Uterus (tissue), 3 donors: ENCODE measurements at regions not wholly inside any gene's neighbourhood (a gene's known extent, or its start where the extent isn't known, plus 50 kb on each side); places are given as distances from the start of the nearest gene placed in this dataset.
"Not testable (repeated sequence)": the region's sequence is repeated elsewhere in the genome, so short reads cannot be mapped to it uniquely, and the experiment has no call there.

Experiments
- DNase-seq, 2 donors: peaks; one replicate each; pipeline ENCODE4 v3.0.0-alpha.2; 2019 to 2020
- H3K27ac ChIP-seq, 2 donors: fragments of 200-600 bp; sonication (generic); 1 replicate in 1 of 2; 2 replicates in 1 of 2; pipeline ENCODE4 v1.5.1; 2016 to 2018
- H3K27me3 ChIP-seq, 2 donors: fragments of 200-600 bp; sonication (generic); one replicate each; pipeline ENCODE4 v1.5.1; 2018 to 2019; ENCODE audit warnings: control low read depth in 1 of 2
- H3K36me3 ChIP-seq, 2 donors: fragments of 200-600 bp; sonication (generic); one replicate each; pipeline ENCODE4 v1.5.1; 2019; ENCODE audit warnings: control low read depth in 1 of 2
- H3K4me1 ChIP-seq, 2 donors: fragments of 200-600 bp; sonication (generic); one replicate each; pipeline ENCODE4 v1.5.1; 2018 to 2019; ENCODE audit warnings: control low read depth in 1 of 2
- H3K4me3 ChIP-seq, 2 donors: fragments of 200-600 bp; sonication (generic); 1 replicate in 1 of 2; 2 replicates in 1 of 2; pipeline ENCODE4 v1.5.1; 2018 to 2019; ENCODE audit warnings: mild to moderate bottlenecking in 1 of 2
- H3K9me3 ChIP-seq, 2 donors: fragments of 200-600 bp; sonication (generic); one replicate each; pipeline ENCODE4 v1.5.1; 2019; ENCODE audit warnings: control low read depth in 1 of 2
- CTCF ChIP-seq, 4 experiments: fragments of 200-600 bp in 2 of 4; fragments of 450-650 bp in 2 of 4; sonication (generic) in 2 of 4; IDR thresholded peaks; one replicate each; pipeline ENCODE4 v1.5.1; 2016 to 2019; ENCODE audit warnings: antibody characterized with exemption in 4 of 4, mild to moderate bottlenecking in 2 of 4, moderate library complexity in 1 of 4
- POLR2A ChIP-seq, 2 donors: fragments of 450-650 bp; IDR thresholded peaks; one replicate each; pipeline ENCODE4 v1.6.1; 2016; ENCODE audit warnings: antibody characterized with exemption in 2 of 2, mild to moderate bottlenecking in 1 of 2, moderate library complexity in 1 of 2
- intact Hi-C: fragments of 100-400 bp; cut with DNase I; formaldehyde crosslinking; loops from one replicate; pipeline ENCODE4 v1.15.1; 2023; ENCODE audit warnings: low total_unique reads
- donor health status: DM: yes; HTN: yes; CAD: no.

- no peak for DNase-seq
- Histone ChIP-seq H3K4me1 (no peaks in the 10 kb centered on the region), H3K4me3 (no peak overlapping the region), H3K27me3 (no peaks in the 10 kb centered on the region), H3K9me3 (no peaks in the 10 kb centered on the region), H3K36me3 (no peaks in the 10 kb centered on the region), H3K27ac (peak overlapping the region; percentile 73 to 75)
- TF ChIP-seq CTCF (IDR thresholded peaks at IDR 0.05) (no peak), POLR2A (IDR thresholded peaks at IDR 0.05) (no peak)
- intact Hi-C loops: no loop called here
Observed at GRCh38 chr15:67947254-67948039, 106.7 kb upstream of the PIAS1 start.

- DNase-seq: no peak
- no peaks in the 10 kb centered on the region for H3K9me3 ChIP-seq
- no peaks in the 10 kb centered on the region for H3K36me3 ChIP-seq
- intact Hi-C loops: no loop called here
- no peak overlapping the region for H3K4me3 ChIP-seq
- no peak for TF ChIP-seq POLR2A (IDR thresholded peaks at IDR 0.05)
- TF ChIP-seq CTCF (IDR thresholded peaks at IDR 0.05): no peak
- H3K27ac ChIP-seq: peak overlapping the region; percentile 73 to 75
- no peaks in the 10 kb centered on the region for H3K4me1 ChIP-seq
- H3K27me3 ChIP-seq: no peaks in the 10 kb centered on the region
Observed at GRCh38 chr15:67948215-67948614, 105.9 kb upstream of the PIAS1 start.

GRCh38 chr15:67951187-67951586 lies 102.9 kb upstream of the PIAS1 start:
- H3K27ac ChIP-seq, H3K4me3 ChIP-seq, intact Hi-C loops, H3K9me3 ChIP-seq, DNase-seq, H3K36me3 ChIP-seq, H3K27me3 ChIP-seq, H3K4me1 ChIP-seq: not testable (repeated sequence)

- TF ChIP-seq CTCF (IDR thresholded peaks at IDR 0.05) (no peak), POLR2A (IDR thresholded peaks at IDR 0.05) (no peak)
- DNase-seq: no peak
- H3K27ac ChIP-seq: no peak overlapping the region
- intact Hi-C loops: no loop called here
- no peaks in the 10 kb centered on the region for H3K36me3 ChIP-seq
- H3K4me3 ChIP-seq: no peak overlapping the region
- no peaks in the 10 kb centered on the region for H3K4me1 ChIP-seq
- H3K27me3 ChIP-seq: no peaks in the 10 kb centered on the region
- H3K9me3 ChIP-seq: no peaks in the 10 kb centered on the region
Observed at GRCh38 chr15:67953299-67953698, 100.8 kb upstream of the PIAS1 start.

GRCh38 chr15:67955252-67955651 lies 98.9 kb upstream of the PIAS1 start:
- Histone ChIP-seq H3K9me3 (no peaks in the 10 kb centered on the region), H3K27ac (peak overlapping the region; percentile 49 to 64), H3K36me3 (no peaks in the 10 kb centered on the region), H3K4me3 (no peak overlapping the region), H3K27me3 (no peaks in the 10 kb centered on the region), H3K4me1 (no peaks in the 10 kb centered on the region)
- DNase-seq: no peak
- no peak for TF ChIP-seq POLR2A (IDR thresholded peaks at IDR 0.05)
- TF ChIP-seq CTCF (IDR thresholded peaks at IDR 0.05): no peak
- intact Hi-C loops: no loop called here
